ENCODE measurements at regions not wholly inside any gene's neighbourhood (a gene's known extent, or its start where the extent isn't known, plus 50 kb on each side); places are given as distances from the start of the nearest gene placed in this dataset.

DNA sequence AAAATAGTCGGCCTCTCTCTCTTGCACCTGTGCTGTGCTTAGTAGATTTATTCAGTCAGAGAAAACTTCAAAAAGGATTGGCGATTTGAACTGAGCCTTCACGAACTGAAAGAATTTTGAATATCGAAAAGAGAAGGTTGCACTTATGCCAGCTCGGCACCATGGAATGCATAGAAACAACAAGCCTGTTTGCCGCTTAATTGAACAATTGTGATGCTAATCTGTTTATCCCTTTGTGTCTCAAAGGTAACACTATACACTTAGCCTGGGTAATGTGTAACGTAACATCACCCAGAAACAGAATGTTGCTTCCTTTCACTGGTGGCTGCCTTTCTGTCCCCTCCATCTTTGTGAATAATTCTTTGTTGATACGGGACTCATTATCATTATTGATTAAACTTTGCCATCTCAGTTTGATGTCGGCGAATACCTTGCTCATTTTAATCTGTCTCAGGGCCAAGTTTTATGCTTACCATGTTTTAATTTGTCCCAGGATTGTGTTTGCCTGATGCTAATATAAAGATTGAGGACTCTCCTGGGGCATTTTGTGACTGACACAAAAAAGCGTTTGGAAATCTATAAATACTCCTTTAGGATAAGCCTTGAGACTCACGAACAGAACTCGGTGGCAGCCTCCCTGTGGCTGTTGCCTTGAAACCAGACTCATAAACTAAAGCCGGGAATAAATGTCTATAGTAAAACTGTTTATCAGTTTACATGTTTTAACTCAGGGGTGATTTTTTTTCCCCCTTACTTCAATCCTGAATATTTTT lies 400.5 kb downstream of the RAPGEF2 start:
- Histone ChIP-seq H3K4me2 (no peak overlapping the region), H3K9me3 (no peaks in the 10 kb centered on the region), H3K4me3 (no peak overlapping the region), H3K27ac (no peak overlapping the region), H3K4me1 (no peaks in the 10 kb centered on the region)
- ChIA-PET POLR2A (no interaction called here), CTCF (no interaction called here)
- FAIRE-seq, result no peak
- TF ChIP-seq EP300 (IDR thresholded peaks at IDR 0.05) (no peak), FOXS1 (CRISPR knock-in tag; IDR thresholded peaks at IDR 0.05) (no peak), ZC3H11A (IDR thresholded peaks at IDR 0.05) (no peak), FOSL2 (IDR thresholded peaks at IDR 0.05) (no peak), FOSL2 (CRISPR knock-in tag; IDR thresholded peaks at IDR 0.05) (no peak)
- DNase-seq (ENCODE audit: low read depth in 1 of 2, low spot score in 1 of 2), result no peak
- 57% methylated on average over 14 of the region's 14 CpGs for WGBS (ENCODE audit: missing lambda C conversion rate)
- ATAC-seq, result no peak

DNA sequence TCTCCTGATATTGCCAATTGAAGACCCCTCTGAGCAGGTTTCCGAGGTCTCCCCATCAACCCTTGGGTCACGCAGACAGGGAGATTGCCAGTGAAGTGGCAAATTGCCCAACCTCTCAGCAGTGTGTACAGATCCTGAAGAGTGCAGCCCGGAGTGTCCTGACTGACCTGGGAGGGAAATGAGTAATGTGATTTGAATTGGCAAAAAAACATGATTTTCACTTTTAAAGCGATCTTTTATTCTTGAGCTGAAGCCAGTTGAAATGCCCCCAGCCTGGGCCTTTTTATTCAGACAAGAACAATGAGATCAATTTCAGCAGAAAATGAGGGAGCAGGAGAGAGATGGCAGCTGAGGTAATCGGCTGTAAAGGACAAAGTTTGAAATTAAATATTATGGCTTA lies 401.8 kb downstream of the RAPGEF2 start:
- no peak overlapping the region for H3K4me3 ChIP-seq
- WGBS (ENCODE audit: missing lambda C conversion rate), result 5% methylated on average over 3 of the region's 5 CpGs
- no peak overlapping the region for H3K4me2 ChIP-seq
- no peak overlapping the region for H3K27ac ChIP-seq
- H3K9me3 ChIP-seq, result no peaks in the 10 kb centered on the region
- DNase-seq (ENCODE audit: low read depth in 1 of 2, low spot score in 1 of 2) (no peak), ATAC-seq (no peak), FAIRE-seq (no peak)
- no peaks in the 10 kb centered on the region for H3K4me1 ChIP-seq
- no peak for TF ChIP-seq FOSL2 (IDR thresholded peaks at IDR 0.05)
- TF ChIP-seq FOSL2 (CRISPR knock-in tag; IDR thresholded peaks at IDR 0.05), result no peak
- no peak for TF ChIP-seq CHD4 (IDR thresholded peaks at IDR 0.05; ENCODE audit: borderline replicate concordance)
- no peak for TF ChIP-seq TP53 (CRISPR knock-in tag; IDR thresholded peaks at IDR 0.05)
- TF ChIP-seq, protein P1, sequence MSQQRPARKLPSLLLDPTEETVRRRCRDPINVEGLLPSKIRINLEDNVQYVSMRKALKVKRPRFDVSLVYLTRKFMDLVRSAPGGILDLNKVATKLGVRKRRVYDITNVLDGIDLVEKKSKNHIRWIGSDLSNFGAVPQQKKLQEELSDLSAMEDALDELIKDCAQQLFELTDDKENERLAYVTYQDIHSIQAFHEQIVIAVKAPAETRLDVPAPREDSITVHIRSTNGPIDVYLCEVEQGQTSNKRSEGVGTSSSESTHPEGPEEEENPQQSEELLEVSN (IDR thresholded peaks at IDR 0.05; ENCODE audit: borderline replicate concordance, low read depth), result no peak
- TF ChIP-seq, protein P2, sequence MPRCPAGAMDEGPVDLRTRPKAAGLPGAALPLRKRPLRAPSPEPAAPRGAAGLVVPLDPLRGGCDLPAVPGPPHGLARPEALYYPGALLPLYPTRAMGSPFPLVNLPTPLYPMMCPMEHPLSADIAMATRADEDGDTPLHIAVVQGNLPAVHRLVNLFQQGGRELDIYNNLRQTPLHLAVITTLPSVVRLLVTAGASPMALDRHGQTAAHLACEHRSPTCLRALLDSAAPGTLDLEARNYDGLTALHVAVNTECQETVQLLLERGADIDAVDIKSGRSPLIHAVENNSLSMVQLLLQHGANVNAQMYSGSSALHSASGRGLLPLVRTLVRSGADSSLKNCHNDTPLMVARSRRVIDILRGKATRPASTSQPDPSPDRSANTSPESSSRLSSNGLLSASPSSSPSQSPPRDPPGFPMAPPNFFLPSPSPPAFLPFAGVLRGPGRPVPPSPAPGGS (IDR thresholded peaks at IDR 0.05), result no peak
- TF ChIP-seq CHD2 (IDR thresholded peaks at IDR 0.05; ENCODE audit: low read length, partially characterized antibody), result no peak
- no peak for TF ChIP-seq RFX5 (IDR thresholded peaks at IDR 0.05)
- TF ChIP-seq, protein P3, sequence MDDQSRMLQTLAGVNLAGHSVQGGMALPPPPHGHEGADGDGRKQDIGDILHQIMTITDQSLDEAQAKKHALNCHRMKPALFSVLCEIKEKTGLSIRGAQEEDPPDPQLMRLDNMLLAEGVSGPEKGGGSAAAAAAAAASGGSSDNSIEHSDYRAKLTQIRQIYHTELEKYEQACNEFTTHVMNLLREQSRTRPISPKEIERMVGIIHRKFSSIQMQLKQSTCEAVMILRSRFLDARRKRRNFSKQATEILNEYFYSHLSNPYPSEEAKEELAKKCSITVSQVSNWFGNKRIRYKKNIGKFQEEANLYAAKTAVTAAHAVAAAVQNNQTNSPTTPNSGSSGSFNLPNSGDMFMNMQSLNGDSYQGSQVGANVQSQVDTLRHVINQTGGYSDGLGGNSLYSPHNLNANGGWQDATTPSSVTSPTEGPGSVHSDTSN (IDR thresholded peaks at IDR 0.05), result no peak
- TF ChIP-seq ZC3H11A (IDR thresholded peaks at IDR 0.05), result no peak
- no peak for TF ChIP-seq RCOR1 (IDR thresholded peaks at IDR 0.05; ENCODE audit: low read depth, low read length)
- no peak for TF ChIP-seq KDM5A (IDR thresholded peaks at IDR 0.05)
- TF ChIP-seq, protein P4, sequence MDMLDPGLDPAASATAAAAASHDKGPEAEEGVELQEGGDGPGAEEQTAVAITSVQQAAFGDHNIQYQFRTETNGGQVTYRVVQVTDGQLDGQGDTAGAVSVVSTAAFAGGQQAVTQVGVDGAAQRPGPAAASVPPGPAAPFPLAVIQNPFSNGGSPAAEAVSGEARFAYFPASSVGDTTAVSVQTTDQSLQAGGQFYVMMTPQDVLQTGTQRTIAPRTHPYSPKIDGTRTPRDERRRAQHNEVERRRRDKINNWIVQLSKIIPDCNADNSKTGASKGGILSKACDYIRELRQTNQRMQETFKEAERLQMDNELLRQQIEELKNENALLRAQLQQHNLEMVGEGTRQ (IDR thresholded peaks at IDR 0.05), result no peak
- TF ChIP-seq HOXB13 (CRISPR knock-in tag; IDR thresholded peaks at IDR 0.05; ENCODE audit: low read depth), result no peak
- no peak for TF ChIP-seq MAFK (IDR thresholded peaks at IDR 0.05; ENCODE audit: partially characterized antibody)
- TF ChIP-seq RNF2 (IDR thresholded peaks at IDR 0.05; ENCODE audit: borderline replicate concordance, low read depth), result no peak
- ChIA-PET POLR2A (no interaction called here), CTCF (interaction anchor here (0.7 kb wide), 1 partner anchor 17 kb away, joined by 3 read pairs; no protein-coding TSS in a partner anchor)

DNA sequence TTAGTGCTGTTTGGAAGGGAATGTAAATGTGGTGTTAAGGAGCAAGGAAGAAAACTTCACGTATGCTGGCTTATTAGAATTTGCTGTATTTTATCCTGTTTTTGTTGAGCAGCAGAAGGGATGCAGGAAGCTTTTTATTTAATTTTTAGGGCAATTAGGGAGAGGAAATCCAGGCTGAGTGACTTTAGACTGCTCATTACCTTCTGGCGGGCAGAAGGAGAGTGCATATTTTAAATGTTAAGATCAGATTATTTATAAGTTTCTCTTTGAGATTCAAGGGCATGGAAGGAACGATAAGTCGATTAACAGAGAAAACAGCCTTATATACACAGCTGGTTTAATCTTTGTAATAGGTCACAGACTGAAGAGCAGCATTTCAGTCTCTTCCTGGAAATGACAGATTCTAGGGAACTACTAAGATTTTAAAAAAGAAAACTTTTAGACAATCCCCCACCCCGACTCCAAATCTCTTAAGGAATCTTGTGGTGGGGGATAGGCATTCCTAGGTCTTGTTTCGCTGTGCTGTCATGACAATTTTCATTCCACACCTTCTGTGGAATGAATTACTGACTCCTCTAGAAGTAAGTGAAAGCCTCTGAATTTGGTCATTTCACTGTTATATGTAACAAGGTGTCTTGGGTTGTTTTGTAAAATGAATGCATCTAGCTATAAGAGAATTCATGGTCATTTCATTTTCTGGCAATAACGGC lies 402.5 kb downstream of the RAPGEF2 start:
- CTCF ChIA-PET, result interaction anchor here (0.7 kb wide), 1 partner anchor 18 kb away, joined by 3 read pairs; no protein-coding TSS in a partner anchor
- no peaks in the 10 kb centered on the region for H3K9me3 ChIP-seq
- FAIRE-seq, result no peak
- H3K4me2 ChIP-seq, result no peak overlapping the region
- no peak for DNase-seq (ENCODE audit: low read depth in 1 of 2, low spot score in 1 of 2)
- no peak overlapping the region for H3K4me3 ChIP-seq
- ATAC-seq, result no peak
- POLR2A ChIA-PET, result no interaction called here
- TF ChIP-seq EHMT2 (IDR thresholded peaks at IDR 0.05; ENCODE audit: low read depth) (no peak), CHD2 (IDR thresholded peaks at IDR 0.05; ENCODE audit: low read length, partially characterized antibody) (no peak), ZNF302 (CRISPR knock-in tag; IDR thresholded peaks at IDR 0.05) (no peak), CHD4 (IDR thresholded peaks at IDR 0.05; ENCODE audit: borderline replicate concordance) (no peak)
- H3K4me1 ChIP-seq, result no peaks in the 10 kb centered on the region
- whole genome bisulfite sequencing (ENCODE audit: missing lambda C conversion rate), result 43% methylated on average over 7 of the region's 7 CpGs
- no peak overlapping the region for H3K27ac ChIP-seq
